ENCODE measurements at regions not wholly inside any gene's neighbourhood (a gene's known extent, or its start where the extent isn't known, plus 50 kb on each side); places are given as distances from the start of the nearest gene placed in this dataset.

DNA sequence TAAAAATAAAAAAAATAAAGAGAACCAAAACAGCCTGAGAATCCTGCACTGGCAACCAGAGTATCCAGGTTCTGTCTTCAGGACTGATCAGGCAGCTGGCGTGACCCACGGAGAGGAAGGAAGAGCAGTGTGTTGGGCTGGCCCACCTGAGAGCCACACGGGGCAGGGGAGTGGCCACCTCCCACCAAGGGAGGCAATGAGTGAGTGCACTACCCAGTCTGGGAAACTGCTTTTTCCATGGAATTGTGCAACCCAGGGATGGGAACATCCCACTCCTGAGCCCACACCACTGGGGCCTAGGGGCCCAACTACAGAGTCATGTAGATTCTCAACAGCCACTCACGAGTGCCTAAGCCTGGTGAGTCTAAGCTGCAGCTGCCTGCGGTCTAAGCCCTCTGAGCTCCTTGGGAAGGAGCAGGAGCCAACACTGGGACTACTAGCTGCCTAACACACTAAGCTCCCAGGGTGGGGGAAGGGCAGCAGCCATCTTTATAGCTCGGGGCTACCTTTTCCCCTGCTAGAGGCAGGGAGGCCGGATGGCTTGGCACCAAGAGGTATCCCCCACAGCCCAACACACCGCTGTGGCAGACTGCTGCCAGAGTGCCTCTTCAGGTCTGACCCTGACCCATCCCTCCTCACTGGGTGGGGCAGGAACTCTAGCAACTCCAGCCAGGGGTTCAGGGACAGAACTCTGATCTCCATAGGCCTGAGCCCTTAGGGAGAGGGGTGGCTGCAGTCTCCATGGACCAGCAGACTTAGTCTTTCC is 610.9 kb downstream of the RERGL start:
- TF ChIP-seq, protein P1, sequence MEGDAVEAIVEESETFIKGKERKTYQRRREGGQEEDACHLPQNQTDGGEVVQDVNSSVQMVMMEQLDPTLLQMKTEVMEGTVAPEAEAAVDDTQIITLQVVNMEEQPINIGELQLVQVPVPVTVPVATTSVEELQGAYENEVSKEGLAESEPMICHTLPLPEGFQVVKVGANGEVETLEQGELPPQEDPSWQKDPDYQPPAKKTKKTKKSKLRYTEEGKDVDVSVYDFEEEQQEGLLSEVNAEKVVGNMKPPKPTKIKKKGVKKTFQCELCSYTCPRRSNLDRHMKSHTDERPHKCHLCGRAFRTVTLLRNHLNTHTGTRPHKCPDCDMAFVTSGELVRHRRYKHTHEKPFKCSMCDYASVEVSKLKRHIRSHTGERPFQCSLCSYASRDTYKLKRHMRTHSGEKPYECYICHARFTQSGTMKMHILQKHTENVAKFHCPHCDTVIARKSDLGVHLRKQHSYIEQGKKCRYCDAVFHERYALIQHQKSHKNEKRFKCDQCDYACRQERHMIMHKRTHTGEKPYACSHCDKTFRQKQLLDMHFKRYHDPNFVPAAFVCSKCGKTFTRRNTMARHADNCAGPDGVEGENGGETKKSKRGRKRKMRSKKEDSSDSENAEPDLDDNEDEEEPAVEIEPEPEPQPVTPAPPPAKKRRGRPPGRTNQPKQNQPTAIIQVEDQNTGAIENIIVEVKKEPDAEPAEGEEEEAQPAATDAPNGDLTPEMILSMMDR (IDR thresholded peaks at IDR 0.05) = no peak
- TF ChIP-seq POLR2A (IDR thresholded peaks at IDR 0.05) = no peak
